ENCODE measurements at regions not wholly inside any gene's neighbourhood (a gene's known extent, or its start where the extent isn't known, plus 50 kb on each side); places are given as distances from the start of the nearest gene placed in this dataset.

DNA sequence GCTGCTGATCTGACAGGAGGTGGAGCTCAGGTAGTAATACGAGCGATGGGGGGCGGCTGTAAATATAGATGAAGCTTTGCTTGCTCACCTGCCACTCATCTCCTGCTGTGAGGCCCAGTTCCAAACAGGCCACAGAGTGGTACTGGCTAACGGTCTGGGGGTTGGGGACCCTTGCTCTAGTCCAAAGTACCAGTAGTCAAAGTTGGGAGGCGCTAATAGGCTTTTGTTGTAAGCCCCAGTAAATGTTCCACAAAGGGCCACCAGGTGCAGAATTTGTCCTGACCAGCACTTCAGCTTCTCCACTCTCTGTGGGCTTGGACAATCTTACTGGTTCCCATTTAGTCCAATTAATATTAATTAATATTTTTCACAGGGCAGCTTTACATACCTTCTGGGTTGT, 206.6 kb downstream of the ACTR3B start:
- intact Hi-C loops (cut with DNase I; ENCODE audit: low total_unique reads), result no loop called here
- DNase-seq (ENCODE audit: low spot score in 2 of 2), result no peak

DNA sequence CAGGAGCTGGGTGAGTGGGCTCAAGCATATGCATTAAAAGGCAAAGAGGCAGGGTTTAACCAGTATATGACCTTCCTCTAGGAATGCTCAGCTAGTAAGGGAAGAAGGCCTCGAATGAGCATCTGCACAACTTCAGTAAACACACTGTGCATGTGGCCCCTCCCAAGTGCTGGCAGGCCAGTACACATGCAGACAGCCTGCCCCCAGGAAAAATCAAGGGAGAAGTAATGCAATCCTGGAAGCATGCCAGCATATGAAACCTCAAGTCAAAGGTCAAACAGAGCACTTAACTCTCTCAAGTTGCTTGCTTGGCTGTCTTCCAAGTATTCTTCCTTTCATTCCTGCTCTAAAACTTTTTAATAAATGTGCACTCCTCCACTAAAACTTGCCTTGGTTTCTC, 208.4 kb downstream of the ACTR3B start:
- H3K4me1 ChIP-seq, result no peaks in the 10 kb centered on the region
- no peaks in the 10 kb centered on the region for H3K36me3 ChIP-seq
- peaks cover 9 to 11% of the 10 kb centered on the region in 2 donors for H3K9me3 ChIP-seq
- no peak overlapping the region for H3K4me3 ChIP-seq
- TF ChIP-seq POLR2AphosphoS5 (IDR thresholded peaks at IDR 0.05) (no peak), POLR2A (IDR thresholded peaks at IDR 0.05) (no peak)
- TF ChIP-seq, protein P1, sequence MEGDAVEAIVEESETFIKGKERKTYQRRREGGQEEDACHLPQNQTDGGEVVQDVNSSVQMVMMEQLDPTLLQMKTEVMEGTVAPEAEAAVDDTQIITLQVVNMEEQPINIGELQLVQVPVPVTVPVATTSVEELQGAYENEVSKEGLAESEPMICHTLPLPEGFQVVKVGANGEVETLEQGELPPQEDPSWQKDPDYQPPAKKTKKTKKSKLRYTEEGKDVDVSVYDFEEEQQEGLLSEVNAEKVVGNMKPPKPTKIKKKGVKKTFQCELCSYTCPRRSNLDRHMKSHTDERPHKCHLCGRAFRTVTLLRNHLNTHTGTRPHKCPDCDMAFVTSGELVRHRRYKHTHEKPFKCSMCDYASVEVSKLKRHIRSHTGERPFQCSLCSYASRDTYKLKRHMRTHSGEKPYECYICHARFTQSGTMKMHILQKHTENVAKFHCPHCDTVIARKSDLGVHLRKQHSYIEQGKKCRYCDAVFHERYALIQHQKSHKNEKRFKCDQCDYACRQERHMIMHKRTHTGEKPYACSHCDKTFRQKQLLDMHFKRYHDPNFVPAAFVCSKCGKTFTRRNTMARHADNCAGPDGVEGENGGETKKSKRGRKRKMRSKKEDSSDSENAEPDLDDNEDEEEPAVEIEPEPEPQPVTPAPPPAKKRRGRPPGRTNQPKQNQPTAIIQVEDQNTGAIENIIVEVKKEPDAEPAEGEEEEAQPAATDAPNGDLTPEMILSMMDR (IDR thresholded peaks at IDR 0.05), result no peak
- intact Hi-C loops (cut with DNase I; ENCODE audit: low total_unique reads), result no loop called here
- no peak for DNase-seq (ENCODE audit: low spot score in 2 of 2)
- no peaks in the 10 kb centered on the region for H3K27me3 ChIP-seq
- no peak overlapping the region for H3K27ac ChIP-seq

More for the DNA sequence above, 206.6 kb downstream of the ACTR3B start:
- no peaks in the 10 kb centered on the region for H3K36me3 ChIP-seq
- peaks cover 11 to 17% of the 10 kb centered on the region in 2 donors for H3K9me3 ChIP-seq
- no peak for TF ChIP-seq POLR2AphosphoS5 (IDR thresholded peaks at IDR 0.05)
- TF ChIP-seq, protein P1 (IDR thresholded peaks at IDR 0.05), result no peak
- no peaks in the 10 kb centered on the region for H3K27me3 ChIP-seq
- H3K27ac ChIP-seq, result no peak overlapping the region
- no peak overlapping the region for H3K4me3 ChIP-seq
- no peaks in the 10 kb centered on the region for H3K4me1 ChIP-seq

DNA sequence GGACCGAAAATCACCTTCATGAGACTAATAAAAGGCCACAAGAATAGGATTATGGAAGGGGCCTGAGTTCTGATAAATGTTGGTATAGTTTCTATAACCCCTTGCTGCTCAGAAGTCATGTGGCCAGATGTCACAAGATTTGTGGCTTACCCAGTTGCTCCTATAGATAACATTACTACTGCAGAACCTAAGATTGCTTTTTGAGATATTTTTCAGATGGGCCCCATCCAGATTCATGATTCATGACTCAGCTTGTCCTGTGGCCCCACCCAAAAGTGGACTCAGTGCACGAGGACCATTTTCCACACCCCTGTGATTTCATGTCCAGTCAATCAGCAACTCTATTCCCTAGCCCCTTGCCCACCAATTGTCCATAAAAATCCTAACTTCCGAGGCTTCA, 209.0 kb downstream of the ACTR3B start:
- Histone ChIP-seq H3K9me3 (peaks cover 9 to 11% of the 10 kb centered on the region in 2 donors), H3K4me3 (no peak overlapping the region), H3K4me1 (no peaks in the 10 kb centered on the region), H3K36me3 (no peaks in the 10 kb centered on the region), H3K27me3 (no peaks in the 10 kb centered on the region), H3K27ac (no peak overlapping the region)
- DNase-seq (ENCODE audit: low spot score in 2 of 2), result no peak
- intact Hi-C loops (cut with DNase I; ENCODE audit: low total_unique reads), result no loop called here
- TF ChIP-seq, protein P1 (IDR thresholded peaks at IDR 0.05), result no peak
- no peak for TF ChIP-seq POLR2AphosphoS5 (IDR thresholded peaks at IDR 0.05)
- TF ChIP-seq POLR2A (IDR thresholded peaks at IDR 0.05), result no peak

DNA sequence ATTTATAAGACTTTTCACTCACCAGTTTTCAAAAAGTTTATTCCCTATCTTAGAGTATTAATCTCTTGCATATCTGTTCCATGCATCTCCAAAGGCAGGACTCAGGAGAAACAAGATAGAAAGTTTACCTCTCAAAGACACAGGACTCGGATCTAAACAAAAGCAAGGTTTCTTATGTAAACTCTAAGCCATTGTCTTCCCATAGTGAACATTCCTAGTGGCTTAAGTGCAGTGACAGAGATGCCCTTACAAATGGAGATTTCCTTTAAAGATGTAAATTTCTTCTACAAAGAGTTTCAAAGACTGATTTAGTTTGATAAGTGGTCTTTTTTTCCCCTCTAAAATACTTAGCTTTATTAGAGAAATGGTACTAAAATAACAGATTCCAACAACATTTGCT, 209.8 kb downstream of the ACTR3B start:
- intact Hi-C loops (cut with DNase I; ENCODE audit: low total_unique reads), result no loop called here
- no peaks in the 10 kb centered on the region for H3K36me3 ChIP-seq
- H3K27ac ChIP-seq, result no peak overlapping the region
- H3K9me3 ChIP-seq, result peaks cover 9 to 11% of the 10 kb centered on the region in 2 donors
- no peak overlapping the region for H3K4me3 ChIP-seq
- no peaks in the 10 kb centered on the region for H3K4me1 ChIP-seq
- no peaks in the 10 kb centered on the region for H3K27me3 ChIP-seq
- DNase-seq (ENCODE audit: low spot score in 2 of 2), result no peak
- TF ChIP-seq POLR2AphosphoS5 (IDR thresholded peaks at IDR 0.05) (no peak), POLR2A (IDR thresholded peaks at IDR 0.05) (no peak)
- TF ChIP-seq, protein P1 (IDR thresholded peaks at IDR 0.05), result no peak

DNA sequence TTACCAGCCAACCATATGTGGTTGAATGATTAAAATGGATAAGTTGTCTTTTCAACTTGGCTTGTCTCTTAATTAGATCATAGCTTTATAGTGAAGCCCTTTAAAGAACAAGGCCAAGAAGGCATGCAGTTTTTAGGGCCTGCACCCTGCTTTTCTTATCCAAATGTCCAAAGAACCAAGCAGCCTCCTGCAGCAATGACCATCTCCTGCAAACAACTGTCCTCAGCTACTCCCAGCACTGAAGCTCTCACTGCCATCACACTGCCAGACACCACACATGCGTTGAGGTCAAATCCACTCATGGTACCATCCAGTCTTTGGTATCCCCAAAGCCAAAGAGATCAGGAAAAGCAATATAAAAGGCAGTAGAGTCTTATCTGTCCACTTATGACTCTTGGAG, 210.3 kb downstream of the ACTR3B start:
- Histone ChIP-seq H3K36me3 (no peaks in the 10 kb centered on the region), H3K4me3 (no peak overlapping the region), H3K4me1 (no peaks in the 10 kb centered on the region), H3K27ac (no peak overlapping the region), H3K27me3 (no peaks in the 10 kb centered on the region), H3K9me3 (peaks cover 9 to 11% of the 10 kb centered on the region in 2 donors)
- no peak for TF ChIP-seq POLR2A (IDR thresholded peaks at IDR 0.05)
- TF ChIP-seq, protein P1 (IDR thresholded peaks at IDR 0.05), result no peak
- no peak for TF ChIP-seq POLR2AphosphoS5 (IDR thresholded peaks at IDR 0.05)
- intact Hi-C loops (cut with DNase I; ENCODE audit: low total_unique reads), result no loop called here
- no peak for DNase-seq (ENCODE audit: low spot score in 2 of 2)
